ENCODE measurements at regions not wholly inside any gene's neighbourhood (a gene's known extent, or its start where the extent isn't known, plus 50 kb on each side); places are given as distances from the start of the nearest gene placed in this dataset.

DNA sequence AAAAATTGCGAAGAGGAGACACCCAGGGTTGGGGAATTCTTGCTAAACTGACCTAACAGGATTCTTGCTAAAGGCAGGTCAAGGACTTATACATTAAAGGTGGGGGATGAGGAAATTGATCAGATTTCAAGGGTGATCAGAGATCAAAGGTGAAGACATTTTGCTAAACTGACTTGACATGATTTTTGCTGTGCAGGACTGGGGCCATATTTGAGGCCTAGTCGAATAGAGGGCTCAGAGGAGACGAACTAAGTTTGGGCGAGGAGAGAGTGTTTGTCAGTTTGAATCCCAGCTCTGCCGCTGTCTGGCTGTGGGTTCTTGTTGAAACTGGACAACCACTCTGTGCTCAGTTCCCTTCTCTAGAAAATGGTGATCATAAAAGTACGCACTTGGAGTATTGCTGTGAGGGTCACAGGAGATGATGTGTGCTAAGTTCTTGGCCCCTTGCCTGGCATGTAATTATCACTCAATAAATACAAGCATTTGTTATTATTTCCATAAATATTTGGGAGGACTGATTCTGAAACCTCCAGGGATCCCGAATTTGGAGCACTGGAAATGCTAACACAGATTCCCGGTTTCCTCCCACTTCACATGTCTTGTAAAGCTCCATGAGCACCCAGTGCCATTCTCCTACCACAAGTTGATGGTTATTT lies 364.8 kb upstream of the PROK2 start:
- H3K27me3 ChIP-seq: no peaks in the 10 kb centered on the region
- WGBS: 91% methylated on average over 8 of the region's 8 CpGs
- no peaks in the 10 kb centered on the region for H3K9me3 ChIP-seq
- intact Hi-C loops (cut with DNase I): no loop called here
- TF ChIP-seq, protein P1, sequence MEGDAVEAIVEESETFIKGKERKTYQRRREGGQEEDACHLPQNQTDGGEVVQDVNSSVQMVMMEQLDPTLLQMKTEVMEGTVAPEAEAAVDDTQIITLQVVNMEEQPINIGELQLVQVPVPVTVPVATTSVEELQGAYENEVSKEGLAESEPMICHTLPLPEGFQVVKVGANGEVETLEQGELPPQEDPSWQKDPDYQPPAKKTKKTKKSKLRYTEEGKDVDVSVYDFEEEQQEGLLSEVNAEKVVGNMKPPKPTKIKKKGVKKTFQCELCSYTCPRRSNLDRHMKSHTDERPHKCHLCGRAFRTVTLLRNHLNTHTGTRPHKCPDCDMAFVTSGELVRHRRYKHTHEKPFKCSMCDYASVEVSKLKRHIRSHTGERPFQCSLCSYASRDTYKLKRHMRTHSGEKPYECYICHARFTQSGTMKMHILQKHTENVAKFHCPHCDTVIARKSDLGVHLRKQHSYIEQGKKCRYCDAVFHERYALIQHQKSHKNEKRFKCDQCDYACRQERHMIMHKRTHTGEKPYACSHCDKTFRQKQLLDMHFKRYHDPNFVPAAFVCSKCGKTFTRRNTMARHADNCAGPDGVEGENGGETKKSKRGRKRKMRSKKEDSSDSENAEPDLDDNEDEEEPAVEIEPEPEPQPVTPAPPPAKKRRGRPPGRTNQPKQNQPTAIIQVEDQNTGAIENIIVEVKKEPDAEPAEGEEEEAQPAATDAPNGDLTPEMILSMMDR (IDR thresholded peaks at IDR 0.05): no peak
- TF ChIP-seq POLR2AphosphoS5 (IDR thresholded peaks at IDR 0.05): no peak
- no peak for TF ChIP-seq EP300 (IDR thresholded peaks at IDR 0.05)
- no peak overlapping the region for H3K27ac ChIP-seq (replicated peaks in 1 of 4)
- DNase-seq (ENCODE audit: extremely low spot score): no peak
- no peak overlapping the region for H3K4me3 ChIP-seq
- H3K36me3 ChIP-seq: no peaks in the 10 kb centered on the region
- peaks cover 15 to 32% (median 25%) of the 10 kb centered on the region in 4 donors for H3K4me1 ChIP-seq

DNA sequence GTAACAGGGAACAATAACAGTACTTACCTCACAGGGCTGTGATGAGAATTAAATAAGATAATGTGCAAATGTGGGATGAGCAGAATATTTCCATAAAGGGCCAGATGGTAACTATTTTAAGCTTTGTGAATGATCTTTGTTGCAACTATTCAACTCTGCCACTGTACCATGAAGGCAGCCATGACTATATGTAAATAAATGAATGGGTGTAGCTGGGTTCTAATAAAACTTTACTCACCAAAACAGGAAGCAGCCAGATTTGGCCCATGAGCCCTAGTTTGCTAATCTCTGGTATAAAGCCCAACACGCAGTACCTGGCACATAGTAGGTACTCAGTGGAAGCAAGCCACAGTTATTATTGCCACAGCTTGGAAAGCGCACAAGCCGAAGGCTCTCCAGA lies 362.7 kb upstream of the PROK2 start:
- H3K27me3 ChIP-seq: no peaks in the 10 kb centered on the region
- no peaks in the 10 kb centered on the region for H3K36me3 ChIP-seq
- no peak for DNase-seq (ENCODE audit: extremely low spot score)
- 97% methylated on average over 3 of the region's 3 CpGs for WGBS
- no peaks in the 10 kb centered on the region for H3K9me3 ChIP-seq
- H3K4me1 ChIP-seq: peaks cover 9 to 19% (median 13%) of the 10 kb centered on the region in 4 donors
- H3K4me3 ChIP-seq: no peak overlapping the region
- H3K27ac ChIP-seq (replicated peaks in 1 of 4): no peak overlapping the region
- intact Hi-C loops (cut with DNase I): no loop called here
- TF ChIP-seq POLR2A (IDR thresholded peaks at IDR 0.05; ENCODE audit: low read depth): no peak
- TF ChIP-seq, protein P1 (IDR thresholded peaks at IDR 0.05): no peak

DNA sequence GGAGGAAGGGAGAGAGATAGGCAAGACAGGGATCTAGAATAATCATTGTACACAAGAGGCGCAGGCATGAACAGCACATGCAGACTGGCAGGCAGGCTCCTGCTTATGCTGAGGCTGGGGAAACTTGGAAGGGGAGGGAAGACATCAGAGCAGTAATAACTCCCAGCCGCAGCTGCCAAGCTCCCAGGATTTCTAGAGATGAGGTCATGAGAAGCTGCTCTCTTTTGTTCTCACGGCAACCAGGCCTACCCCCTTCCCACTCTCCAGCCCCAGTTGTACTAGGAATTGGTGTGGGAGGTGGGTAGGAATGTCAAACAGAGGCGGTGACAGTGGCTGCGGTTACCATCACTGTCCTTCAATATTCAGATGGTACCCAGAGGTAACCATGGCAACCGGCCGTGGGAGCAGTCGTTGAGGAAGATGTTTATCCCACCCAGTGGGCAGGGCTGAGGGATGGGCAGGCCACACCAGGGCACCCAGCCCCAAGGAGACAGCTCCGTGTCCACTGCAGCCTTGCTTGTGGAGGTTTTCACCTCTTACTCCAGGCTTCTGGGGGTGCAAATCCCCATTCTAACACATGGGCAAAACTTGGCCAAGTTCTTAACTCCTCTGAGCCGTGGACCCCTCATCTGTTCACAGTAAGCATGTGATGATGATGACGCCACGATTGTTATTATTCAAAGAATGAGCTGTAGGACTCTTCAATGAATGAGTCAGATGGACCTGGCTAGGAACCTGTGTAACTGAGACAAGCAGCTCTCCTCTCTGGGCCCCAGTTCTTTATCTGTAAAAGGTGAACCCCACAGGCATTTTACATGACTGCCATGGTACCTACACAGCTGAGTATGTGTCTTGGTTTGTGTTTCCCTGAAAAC lies 360.8 kb upstream of the PROK2 start:
- Histone ChIP-seq H3K4me3 (no peak overlapping the region), H3K27ac (replicated peaks in 1 of 4) (no peak overlapping the region), H3K36me3 (no peaks in the 10 kb centered on the region), H3K4me1 (peaks cover 0 to 10% (median 1%) of the 10 kb centered on the region in 4 donors), H3K9me3 (no peaks in the 10 kb centered on the region), H3K27me3 (no peaks in the 10 kb centered on the region)
- DNase-seq (ENCODE audit: extremely low spot score): no peak
- TF ChIP-seq POLR2AphosphoS5 (IDR thresholded peaks at IDR 0.05): no peak
- TF ChIP-seq, protein P1 (IDR thresholded peaks at IDR 0.05): no peak
- no peak for TF ChIP-seq POLR2A (IDR thresholded peaks at IDR 0.05; ENCODE audit: low read depth)
- no peak for TF ChIP-seq EP300 (IDR thresholded peaks at IDR 0.05)
- intact Hi-C loops (cut with DNase I): no loop called here
- WGBS: 61% methylated on average over 11 of the region's 12 CpGs

DNA sequence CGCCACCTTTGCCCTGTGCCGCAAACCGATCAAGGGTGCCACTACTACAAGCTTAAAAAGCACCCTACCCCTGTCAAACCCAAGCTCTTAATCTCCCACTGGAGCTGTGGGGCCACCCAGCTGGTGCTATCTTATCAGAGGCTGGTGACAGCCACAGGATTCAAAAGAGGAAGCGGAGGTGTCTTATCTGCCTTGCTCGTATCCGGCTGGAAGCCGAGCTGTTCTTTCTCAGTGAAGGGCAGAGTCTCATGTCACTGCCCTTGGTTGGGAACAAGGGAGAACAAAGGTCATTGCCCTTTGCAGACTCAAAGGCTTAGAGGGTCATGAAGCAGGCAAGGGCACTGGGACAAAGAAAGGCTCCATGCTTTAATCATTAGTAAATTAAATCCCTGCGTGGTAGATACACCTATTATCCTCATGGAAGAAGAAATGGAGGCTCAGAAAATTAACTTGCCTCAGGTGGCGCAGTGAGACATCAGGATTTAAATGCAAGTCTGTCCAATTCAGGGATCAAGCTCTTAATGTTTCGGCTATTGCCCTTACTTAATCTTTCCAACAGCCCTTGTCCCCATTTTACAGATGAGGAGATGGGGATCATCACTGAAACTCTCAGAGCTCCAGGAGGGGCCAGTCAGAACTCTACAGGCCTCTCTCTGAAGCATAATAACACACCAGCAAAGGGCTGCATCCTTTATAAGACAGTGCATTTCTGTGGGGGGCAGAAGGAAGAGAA lies 360.0 kb upstream of the PROK2 start:
- Histone ChIP-seq H3K4me3 (no peak overlapping the region), H3K4me1 (peaks cover 0 to 10% (median 1%) of the 10 kb centered on the region in 4 donors), H3K9me3 (no peaks in the 10 kb centered on the region), H3K27me3 (no peaks in the 10 kb centered on the region), H3K36me3 (no peaks in the 10 kb centered on the region), H3K27ac (replicated peaks in 1 of 4) (no peak overlapping the region)
- TF ChIP-seq, protein P1 (IDR thresholded peaks at IDR 0.05): no peak
- TF ChIP-seq EP300 (IDR thresholded peaks at IDR 0.05) (no peak), POLR2AphosphoS5 (IDR thresholded peaks at IDR 0.05) (no peak), POLR2A (IDR thresholded peaks at IDR 0.05; ENCODE audit: low read depth) (no peak)
- no peak for DNase-seq (ENCODE audit: extremely low spot score)
- intact Hi-C loops (cut with DNase I): no loop called here
- WGBS: 68% methylated on average over 10 of the region's 10 CpGs

Data from esophagus muscularis mucosa (tissue), 4 donors.